22Rv1 (cell line): ENCODE measurements at regions not wholly inside any gene's neighbourhood (a gene's known extent, or its start where the extent isn't known, plus 50 kb on each side); places are given as distances from the start of the nearest gene placed in this dataset.

Experiments
- ZFX ChIP-seq: fragments of 450-650 bp; IDR thresholded peaks from 2 replicates; pipeline ENCODE4 v1.6.1; 2017; ENCODE audit warnings: antibody characterized with exemption, borderline replicate concordance
- TF ChIP-seq, protein P1 (sequence below): fragments of 450-650 bp; IDR thresholded peaks from 2 replicates; pipeline ENCODE4 v1.5.1; 2017; ENCODE audit warnings: mild to moderate bottlenecking

- TF ChIP-seq, protein P1, sequence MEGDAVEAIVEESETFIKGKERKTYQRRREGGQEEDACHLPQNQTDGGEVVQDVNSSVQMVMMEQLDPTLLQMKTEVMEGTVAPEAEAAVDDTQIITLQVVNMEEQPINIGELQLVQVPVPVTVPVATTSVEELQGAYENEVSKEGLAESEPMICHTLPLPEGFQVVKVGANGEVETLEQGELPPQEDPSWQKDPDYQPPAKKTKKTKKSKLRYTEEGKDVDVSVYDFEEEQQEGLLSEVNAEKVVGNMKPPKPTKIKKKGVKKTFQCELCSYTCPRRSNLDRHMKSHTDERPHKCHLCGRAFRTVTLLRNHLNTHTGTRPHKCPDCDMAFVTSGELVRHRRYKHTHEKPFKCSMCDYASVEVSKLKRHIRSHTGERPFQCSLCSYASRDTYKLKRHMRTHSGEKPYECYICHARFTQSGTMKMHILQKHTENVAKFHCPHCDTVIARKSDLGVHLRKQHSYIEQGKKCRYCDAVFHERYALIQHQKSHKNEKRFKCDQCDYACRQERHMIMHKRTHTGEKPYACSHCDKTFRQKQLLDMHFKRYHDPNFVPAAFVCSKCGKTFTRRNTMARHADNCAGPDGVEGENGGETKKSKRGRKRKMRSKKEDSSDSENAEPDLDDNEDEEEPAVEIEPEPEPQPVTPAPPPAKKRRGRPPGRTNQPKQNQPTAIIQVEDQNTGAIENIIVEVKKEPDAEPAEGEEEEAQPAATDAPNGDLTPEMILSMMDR, result no peak
- TF ChIP-seq ZFX, result no peak
These were observed 550.1 kb downstream of the LTN1 start for GRCh38 chr21:28442624-28443023.
